Fibroblast of mammary gland (primary cell): ENCODE measurements at regions not wholly inside any gene's neighbourhood (a gene's known extent, or its start where the extent isn't known, plus 50 kb on each side); places are given as distances from the start of the nearest gene placed in this dataset.

Experiments used
- DNase-seq: peaks from one replicate; pipeline ENCODE4 v3.0.0-alpha.2; 2010; ENCODE audit warnings: low read depth
- H3K4me3 ChIP-seq: 2 replicates; pipeline ENCODE4 v1.5.1; 2011; ENCODE audit warnings: low read depth, mild to moderate bottlenecking, low read length, moderate library complexity; ENCODE audit not compliant: control insufficient read depth
- CTCF ChIP-seq: conservative IDR thresholded peaks from 2 replicates; pipeline ENCODE4 v1.5.1; 2011; ENCODE audit warnings: low read depth, low read length, inconsistent platforms; ENCODE audit not compliant: control insufficient read depth, insufficient read depth

DNA sequence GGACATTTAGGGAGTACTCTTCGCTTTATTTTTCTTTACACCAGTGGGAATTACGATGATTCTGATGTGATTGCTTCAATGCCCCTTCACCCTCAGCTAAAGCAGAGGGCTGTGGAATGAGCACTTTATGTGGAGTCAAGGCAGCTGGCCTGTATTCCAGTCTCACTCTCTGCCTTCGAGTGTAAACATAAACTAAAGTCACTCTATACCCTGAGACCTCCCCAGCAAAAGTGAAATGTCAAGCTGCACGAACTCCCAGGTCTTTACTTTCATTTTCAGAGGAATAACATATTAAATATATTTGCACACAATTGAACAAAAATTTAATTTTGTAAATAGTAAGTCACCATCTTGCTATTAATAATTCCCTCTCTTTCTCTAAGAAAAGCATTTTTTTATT, 557.1 kb downstream of the DACH1 start:
- DNase-seq, result no peak
- TF ChIP-seq CTCF, result no peak
- H3K4me3 ChIP-seq, result no peak overlapping the region

DNA sequence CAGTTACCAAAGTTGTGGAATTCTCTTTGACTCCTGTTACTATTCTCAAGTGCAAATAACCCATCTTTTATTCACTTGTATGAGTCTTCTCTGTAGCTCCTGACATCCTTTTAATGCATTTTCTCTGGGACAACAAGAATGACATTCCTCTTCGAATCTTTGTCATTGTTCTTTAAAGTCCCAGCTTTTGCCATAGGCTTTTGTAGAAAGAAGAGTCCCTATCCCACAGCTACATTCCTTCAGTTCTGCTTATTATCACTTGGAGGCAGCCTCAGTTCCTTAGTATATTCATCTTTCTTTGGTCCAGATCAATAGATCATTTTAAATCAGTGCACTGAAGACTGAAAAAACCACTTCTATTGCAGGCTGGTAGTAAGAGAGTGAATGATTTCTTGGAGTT, 560.2 kb downstream of the DACH1 start:
- no peak overlapping the region for H3K4me3 ChIP-seq
- no peak for DNase-seq
- TF ChIP-seq CTCF, result no peak

GRCh38 chr13:71304861-71305260, 562.1 kb downstream of the DACH1 start:
- no peak overlapping the region for H3K4me3 ChIP-seq
- TF ChIP-seq CTCF, result no peak
- DNase-seq, result no peak

DNA sequence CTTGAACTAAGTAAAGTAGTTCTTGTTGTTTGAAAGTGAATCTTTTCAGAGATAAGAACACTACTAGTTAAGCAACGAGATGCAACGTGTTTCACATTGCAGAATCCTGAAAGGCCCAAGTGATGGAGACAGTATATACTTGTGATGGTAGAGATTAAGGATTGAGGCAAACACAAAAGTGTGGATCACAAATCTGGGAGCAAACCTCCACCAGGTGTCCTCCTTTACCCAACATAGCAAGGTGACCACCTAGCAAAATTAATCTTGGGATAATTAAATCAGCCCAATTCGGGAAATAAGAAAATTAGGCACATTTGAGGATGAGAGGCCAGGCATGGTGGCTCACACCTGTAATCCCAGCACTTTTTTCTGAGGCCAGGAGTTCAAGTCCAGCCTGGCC, 563.9 kb downstream of the DACH1 start:
- TF ChIP-seq CTCF, result no peak
- no peak overlapping the region for H3K4me3 ChIP-seq
- DNase-seq, result no peak

GRCh38 chr13:71300602-71301001, 566.4 kb downstream of the DACH1 start:
- DNase-seq, result no peak
- TF ChIP-seq CTCF, result no peak
- H3K4me3 ChIP-seq, result no peak overlapping the region

DNA sequence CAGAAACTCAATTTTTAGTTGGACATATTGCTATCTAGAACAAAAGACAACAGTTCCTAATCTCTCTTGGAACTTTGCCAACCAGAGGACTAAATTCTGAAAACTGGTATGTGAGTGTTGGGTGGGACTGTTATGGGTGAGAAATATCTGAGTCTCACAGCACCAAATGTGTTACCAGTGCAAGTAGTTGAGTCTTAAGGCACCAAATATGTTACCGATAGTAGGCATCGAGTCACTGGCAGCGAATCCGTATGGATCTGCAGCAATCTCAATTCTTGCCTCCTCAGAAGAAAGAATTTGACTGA, 575.2 kb downstream of the DACH1 start:
- no peak for DNase-seq
- no peak for TF ChIP-seq CTCF
- no peak overlapping the region for H3K4me3 ChIP-seq
